GM19328 (cell line): ENCODE measurements at regions not wholly inside any gene's neighbourhood (a gene's known extent, or its start where the extent isn't known, plus 50 kb on each side); places are given as distances from the start of the nearest gene placed in this dataset.
"Not testable (repeated sequence)": the region's sequence is repeated elsewhere in the genome, so short reads cannot be mapped to it uniquely, and the experiment has no call there.

ENCODE experiments used
- ATAC-seq: cut with Tn5 transposase; IDR thresholded peaks from one replicate; pipeline ENCODE4 v1.9.1; 2021; ENCODE audit warnings: mild to moderate bottlenecking, moderate library complexity; ENCODE audit not compliant: unreplicated experiment

GRCh38 chr2:765369-765768 lies 88.2 kb upstream of the TMEM18 start:
- ATAC-seq: no peak

- no peak for ATAC-seq
These were observed 86.7 kb upstream of the TMEM18 start for GRCh38 chr2:763766-764525.

DNA sequence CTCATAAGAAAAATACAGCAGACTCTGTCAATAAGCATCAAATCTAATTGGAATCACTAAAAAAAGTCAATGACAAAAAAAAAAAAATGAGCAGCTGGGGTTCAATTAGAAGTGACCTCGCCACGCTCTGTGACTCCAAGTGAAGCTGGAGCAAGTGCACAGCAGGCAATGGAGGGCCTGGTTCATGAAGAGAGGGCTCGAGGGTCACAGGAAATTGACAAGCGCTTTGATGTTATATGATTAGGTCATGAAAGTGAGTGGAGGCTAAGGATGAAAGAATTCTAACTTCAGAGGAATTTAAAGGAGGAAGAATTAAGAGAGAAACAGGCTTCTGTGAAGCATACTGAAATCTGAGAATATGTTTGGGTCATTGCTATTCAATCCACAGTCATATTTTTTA lies 85.4 kb upstream of the TMEM18 start:
- ATAC-seq: no peak

DNA sequence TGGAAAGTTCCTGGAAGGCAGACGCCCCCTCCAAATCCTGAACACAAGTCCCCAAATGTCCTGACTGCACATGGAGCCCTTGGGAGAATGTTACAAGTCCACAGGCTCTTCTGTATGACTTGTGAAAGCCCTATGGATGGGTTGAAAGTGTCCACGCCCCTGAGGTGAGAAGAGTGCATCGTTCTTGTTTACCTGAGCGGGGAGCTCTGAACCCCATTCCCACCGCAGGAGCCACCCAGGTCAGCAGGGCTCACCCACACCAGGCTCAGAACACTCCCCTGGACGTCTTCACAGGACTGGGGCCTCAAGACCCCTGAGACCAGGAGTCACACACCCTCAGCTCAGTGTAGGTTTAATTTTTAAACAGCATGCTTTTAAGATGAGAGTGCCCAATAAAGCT lies 84.2 kb upstream of the TMEM18 start:
- no peak for ATAC-seq

- ATAC-seq: no peak
These were observed 82.8 kb upstream of the TMEM18 start for GRCh38 chr2:760001-760400.

GRCh38 chr2:758073-758820 lies 81.0 kb upstream of the TMEM18 start:
- no peak for ATAC-seq

GRCh38 chr2:753123-753522 lies 75.9 kb upstream of the TMEM18 start:
- ATAC-seq: no peak

DNA sequence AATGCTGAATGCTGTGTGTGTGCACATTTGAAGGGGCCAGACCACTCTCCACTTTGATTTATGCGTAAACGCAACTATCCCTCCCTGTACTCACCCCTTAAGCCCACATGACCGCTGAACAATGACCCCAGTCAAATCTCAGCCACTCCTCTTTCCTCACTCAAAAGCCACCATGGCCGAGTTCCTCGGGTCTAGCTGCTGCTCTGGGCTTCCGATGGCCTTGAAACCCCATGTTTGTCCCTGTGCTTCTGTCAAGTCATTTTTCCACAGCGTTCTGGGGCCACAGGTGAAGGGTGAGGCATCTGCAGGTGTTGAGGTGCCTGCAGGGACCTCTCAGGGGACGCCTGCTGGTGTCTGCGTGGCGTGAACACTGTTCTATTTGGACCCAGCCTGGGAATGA lies 74.3 kb upstream of the TMEM18 start:
- ATAC-seq: no peak

- no peak for ATAC-seq
These were observed 73.4 kb upstream of the TMEM18 start for GRCh38 chr2:750628-751027.

DNA sequence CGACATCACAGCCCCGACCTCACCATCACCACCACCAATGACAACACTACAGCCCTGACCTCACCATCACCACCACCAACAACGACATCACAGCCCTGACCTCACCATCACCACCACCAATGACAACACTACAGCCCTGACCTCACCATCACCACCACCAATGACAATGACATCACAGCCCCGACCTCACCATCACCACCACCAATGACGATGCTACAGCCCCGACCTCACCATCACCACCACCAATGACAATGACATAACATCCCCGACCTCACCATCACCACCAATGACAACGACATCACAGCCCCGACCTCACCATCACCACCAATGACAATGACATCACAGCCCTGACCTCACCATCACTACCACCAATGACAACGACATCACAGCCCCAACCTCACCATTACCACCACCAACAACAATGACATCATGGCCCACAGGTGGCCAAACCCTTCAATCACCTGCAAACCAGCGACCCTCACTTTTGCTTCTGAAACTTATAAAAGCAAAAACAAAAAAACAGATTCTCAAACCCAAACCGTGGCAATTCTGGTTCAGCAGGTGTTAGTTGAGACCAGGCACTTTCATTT lies 70.7 kb upstream of the TMEM18 start:
- ATAC-seq: no peak

DNA sequence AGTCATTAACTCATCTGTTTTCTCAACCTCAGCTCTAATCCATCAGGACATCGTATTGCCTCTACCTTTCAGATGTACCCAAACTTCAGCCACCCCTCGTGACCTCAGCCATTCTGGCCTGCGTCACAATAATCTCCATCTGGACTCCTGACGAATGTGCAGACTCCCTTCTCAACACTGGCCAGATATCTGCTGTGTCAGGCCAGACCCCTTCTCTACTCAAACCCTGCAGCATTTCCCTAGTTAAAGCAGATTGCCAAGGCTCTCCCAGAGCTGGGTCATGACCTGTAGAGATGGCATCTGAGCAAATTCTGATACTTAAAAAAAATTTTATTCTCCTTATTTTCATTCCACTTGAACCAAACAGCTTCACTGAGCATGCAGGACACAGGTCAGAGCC lies 69.5 kb upstream of the TMEM18 start:
- ATAC-seq: no peak

DNA sequence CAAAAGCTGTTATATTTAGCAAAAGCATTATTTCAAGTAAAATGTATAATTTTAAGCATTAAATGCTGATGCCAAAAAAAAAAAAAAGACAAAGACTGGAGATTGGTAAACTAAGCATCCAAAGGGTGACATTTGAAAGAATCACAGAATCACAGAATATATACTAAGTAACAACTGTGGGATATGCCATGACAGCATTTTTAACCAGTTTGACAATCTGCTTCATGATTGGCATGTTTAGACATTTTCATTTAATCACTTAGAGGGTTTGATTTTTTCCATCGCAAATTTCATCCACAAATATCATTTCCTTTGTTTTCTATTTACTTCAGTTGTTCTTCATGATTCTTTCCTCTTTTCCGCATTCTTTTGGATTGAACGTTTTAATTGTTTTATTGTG lies 66.9 kb upstream of the TMEM18 start:
- ATAC-seq: no peak

- ATAC-seq: no peak
These were observed 65.0 kb upstream of the TMEM18 start for GRCh38 chr2:742221-742620.

GRCh38 chr2:741195-741496 lies 63.9 kb upstream of the TMEM18 start:
- ATAC-seq: no peak

- ATAC-seq: not testable (repeated sequence)
These were observed 63.4 kb upstream of the TMEM18 start for GRCh38 chr2:740322-741194.

DNA sequence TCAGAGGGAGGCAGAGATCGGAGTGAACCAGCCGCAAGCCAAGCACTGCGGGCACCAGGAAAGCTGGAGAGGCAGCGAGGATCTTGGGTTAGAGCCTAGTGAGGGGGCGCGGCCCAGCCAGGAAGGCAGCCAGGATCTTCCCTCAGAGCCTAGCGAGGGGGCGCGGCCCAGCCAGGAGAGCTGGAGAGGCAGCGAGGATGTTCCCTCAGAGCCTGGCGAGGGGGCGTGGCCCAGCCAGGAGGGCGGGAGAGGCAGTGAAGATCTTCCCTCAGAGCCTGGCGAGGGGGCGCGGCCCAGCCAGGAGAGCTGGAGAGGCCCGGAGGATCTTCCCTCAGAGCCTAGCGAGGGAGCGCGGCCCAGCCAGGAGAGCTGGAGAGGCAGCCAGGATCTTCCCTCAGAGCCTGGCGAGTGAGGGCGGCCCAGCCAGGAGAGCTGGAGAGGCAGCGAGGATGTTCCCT lies 62.7 kb upstream of the TMEM18 start:
- not testable (repeated sequence) for ATAC-seq

- no peak for ATAC-seq
These were observed 59.7 kb upstream of the TMEM18 start for GRCh38 chr2:736939-737338.

DNA sequence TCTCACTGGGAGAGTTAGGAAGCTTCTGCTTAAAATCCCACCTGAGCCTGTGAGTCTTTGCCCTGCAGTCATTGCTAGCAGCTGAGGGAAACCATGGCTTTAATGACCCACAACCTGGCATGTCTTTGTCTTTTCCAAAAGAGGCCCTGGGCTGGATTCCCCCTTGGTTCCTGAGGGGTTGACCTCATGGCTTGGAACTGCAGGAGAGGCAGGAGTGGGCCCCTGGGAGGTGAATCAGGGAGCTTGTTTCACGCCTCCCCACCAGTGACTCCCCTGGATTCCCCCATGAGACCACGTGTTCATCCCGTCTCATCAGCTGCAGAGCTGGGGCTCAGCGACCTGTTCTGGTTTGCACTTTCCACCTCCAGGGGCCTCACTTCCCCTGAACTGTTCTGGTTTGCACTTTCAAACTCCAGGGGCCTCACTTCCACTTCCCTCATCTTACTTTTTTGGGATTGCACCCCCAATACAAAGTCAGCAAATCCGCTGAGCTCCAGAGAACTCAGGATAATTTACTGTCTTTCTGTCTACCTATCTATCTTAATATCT lies 58.5 kb upstream of the TMEM18 start:
- no peak for ATAC-seq

- no peak for ATAC-seq
These were observed 57.3 kb upstream of the TMEM18 start for GRCh38 chr2:734496-734895.

DNA sequence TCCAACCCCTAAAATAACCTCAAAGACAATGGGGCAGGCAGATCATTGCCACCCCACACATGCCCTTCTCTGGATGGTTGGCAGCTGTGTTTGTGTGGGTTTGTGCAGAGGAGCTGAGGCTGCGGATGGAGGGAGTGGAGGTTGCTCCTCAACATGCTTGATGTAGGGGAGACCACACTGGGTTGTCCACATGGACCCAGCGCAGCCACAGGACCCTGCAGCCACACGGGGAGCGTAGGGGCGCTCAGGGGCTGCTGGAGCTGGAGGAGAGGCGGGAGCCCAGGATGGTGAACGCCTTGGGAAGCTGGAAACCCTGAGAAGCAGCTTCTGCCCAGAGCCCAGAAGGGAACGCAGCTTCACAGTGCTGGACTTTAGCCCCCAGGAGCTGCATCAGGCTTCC lies 56.3 kb upstream of the TMEM18 start:
- no peak for ATAC-seq

DNA sequence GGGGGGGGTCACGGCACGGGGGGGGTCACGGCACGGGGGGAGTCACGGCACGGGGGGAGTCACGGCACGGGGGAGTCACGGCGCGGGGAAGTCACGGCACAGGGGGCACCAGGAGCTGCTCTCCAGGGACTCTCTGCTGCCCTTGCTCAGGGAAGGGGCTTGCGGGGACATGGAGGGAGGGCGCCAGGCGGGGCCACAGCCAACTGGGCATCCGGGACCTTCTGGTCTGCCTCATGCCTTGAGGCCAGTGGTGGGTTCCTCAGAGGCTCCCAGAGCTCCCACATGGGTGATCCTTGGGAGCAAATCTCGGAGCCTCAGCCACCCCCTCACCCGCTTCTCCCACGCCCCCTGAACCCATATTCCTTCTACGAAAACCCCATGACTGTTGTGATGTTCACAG lies 55.8 kb upstream of the TMEM18 start:
- ATAC-seq: no peak
